Fibroblast of lung (primary cell): ENCODE measurements at regions not wholly inside any gene's neighbourhood (a gene's known extent, or its start where the extent isn't known, plus 50 kb on each side); places are given as distances from the start of the nearest gene placed in this dataset.

ENCODE experiments used
- CTCF ChIP-seq, 2 donors: IDR thresholded peaks in 1 of 2; conservative IDR thresholded peaks in 1 of 2; 1 replicate in 1 of 2; 2 replicates in 1 of 2; pipeline ENCODE4 v1.5.1; 2011 to 2012; ENCODE audit warnings: low read length in 2 of 2, control low read depth in 1 of 2, inconsistent platforms in 1 of 2, low read depth in 1 of 2, mild to moderate bottlenecking in 1 of 2
- EZH2 ChIP-seq: IDR thresholded peaks from 2 replicates; pipeline ENCODE4 v1.5.1; 2012; ENCODE audit warnings: low read length, control low read depth, mild to moderate bottlenecking; ENCODE audit errors: missing control alignments

DNA sequence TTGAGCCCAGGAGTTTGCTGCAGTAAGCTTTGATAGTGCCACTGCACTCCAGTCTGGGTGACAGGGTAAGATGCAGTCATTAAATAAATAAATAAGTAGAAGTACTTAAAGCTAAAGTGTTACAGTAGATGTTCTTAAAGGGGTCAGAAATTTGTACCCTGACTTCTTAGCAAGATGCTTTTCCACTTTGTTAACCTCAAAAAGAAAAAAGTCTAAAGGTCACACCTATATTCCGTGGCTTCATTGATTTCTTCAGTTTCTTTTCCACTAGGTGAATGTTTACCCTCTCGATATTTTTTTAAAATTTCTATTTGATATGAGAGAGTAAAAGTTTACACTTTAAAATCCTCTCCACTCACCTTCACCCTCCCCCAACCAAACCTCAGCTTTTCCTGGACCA, 64.3 kb upstream of the PLEKHA5 start:
- TF ChIP-seq CTCF (conservative IDR thresholded peaks at IDR 0.05 in 1 of 2, IDR thresholded peaks at IDR 0.05 in 1 of 2; ENCODE audit: low read depth in 1 of 2, low read length in 2 of 2) (no peak), EZH2 (no peak)
